ENCODE measurements at regions not wholly inside any gene's neighbourhood (a gene's known extent, or its start where the extent isn't known, plus 50 kb on each side); places are given as distances from the start of the nearest gene placed in this dataset.

DNA sequence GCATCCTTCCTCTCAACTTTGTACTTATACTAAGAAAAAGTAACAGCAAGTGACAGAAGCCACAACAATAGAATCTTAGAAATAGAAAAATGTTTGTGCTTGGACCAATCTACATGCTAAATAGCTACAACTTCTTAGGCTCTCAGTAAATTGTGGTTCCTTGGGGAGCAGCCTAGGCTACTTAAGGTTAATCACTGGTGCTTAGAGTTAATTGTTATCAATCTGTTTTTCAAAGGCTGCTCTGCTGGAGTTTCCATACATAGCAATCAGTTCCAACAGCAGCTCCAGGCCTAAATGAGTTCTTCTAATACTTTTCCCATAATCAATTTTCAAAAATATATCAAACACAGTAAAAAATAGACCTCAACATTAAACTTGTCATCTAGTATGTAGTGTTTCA is 571.4 kb downstream of the EPHA7 start:
- DNase-seq (ENCODE audit: low spot score) (no peak), ATAC-seq (ENCODE audit: low FRiP score) (no peak)
- no peak for TF ChIP-seq CTCF (IDR thresholded peaks at IDR 0.05)

DNA sequence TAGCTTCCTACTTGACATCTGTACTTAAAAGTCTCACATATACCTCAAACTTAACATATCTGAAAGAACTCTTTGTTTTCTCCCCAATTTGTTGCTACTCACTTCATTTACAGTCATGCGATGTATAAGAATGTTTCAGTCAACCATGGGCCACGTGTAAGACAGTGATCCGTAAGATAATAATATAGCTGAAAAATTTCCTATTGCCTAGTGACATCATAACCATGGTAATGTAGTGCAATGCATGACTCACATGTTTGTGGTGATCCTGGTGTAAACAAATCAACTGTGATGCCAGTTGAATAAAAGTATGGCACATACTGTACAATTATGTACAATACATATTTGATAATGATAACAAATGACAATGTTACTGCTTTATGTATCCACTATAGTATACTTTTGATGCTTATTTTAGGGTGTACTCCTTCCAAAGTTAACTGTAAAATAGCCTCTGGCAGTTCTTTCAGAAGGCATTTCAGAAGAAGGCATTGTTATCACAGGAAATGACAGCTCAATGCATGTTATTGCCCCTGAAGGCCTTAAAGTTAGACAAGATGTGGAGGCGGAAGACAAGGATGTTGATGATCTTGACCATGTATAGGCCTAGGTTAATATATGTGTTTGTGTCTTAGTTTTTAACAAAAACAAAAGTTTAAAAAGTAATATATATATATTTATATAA is 579.0 kb downstream of the EPHA7 start:
- no peak for TF ChIP-seq CTCF (IDR thresholded peaks at IDR 0.05)
- DNase-seq (ENCODE audit: low spot score) (no peak), ATAC-seq (ENCODE audit: low FRiP score) (no peak)

- DNase-seq (ENCODE audit: low spot score), result no peak
- no peak for ATAC-seq (ENCODE audit: low FRiP score)
- TF ChIP-seq CTCF (IDR thresholded peaks at IDR 0.05), result no peak
These were observed 590.6 kb downstream of the EPHA7 start for GRCh38 chr6:92828788-92829187.

DNA sequence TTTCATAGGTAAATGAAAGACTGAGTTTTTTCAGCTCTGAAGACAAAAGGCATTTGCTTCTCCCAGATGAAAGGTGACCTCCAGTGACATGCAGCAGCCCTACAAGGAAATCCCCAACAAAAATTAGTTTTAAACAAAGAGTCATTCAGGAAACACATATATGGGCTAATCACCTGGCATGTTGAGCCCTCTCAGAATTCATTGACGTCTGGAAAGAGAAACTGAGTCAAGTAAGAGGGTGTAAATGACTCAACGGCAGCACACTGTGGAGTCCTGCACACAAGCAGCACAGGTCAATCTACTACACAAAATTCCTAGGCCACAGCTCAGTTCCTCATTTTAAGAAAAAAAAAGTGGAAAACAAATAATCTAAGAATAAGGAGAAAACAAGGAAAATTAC is 592.3 kb downstream of the EPHA7 start:
- ATAC-seq (ENCODE audit: low FRiP score), result no peak
- DNase-seq (ENCODE audit: low spot score), result no peak
- TF ChIP-seq CTCF (IDR thresholded peaks at IDR 0.05), result no peak

DNA sequence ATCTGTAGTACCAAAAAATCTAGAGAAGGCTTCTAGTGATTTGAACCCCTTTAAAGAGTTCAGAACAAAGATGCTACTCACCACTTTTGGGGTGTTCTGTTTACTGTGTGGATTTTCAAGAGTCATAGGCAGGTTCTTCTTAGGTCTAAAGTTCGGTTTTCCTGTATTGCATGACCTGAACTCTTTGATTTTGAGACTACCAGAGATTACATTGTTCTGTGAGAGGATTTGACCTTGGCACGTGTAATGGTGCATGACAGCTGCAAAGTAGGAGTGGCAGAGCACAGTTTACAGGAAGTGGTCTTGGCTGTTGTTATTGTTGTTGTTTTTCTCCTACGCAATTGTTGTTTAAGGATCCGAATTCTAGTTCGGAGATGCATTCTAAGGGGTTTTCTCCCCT is 592.7 kb downstream of the EPHA7 start:
- no peak for TF ChIP-seq CTCF (IDR thresholded peaks at IDR 0.05)
- ATAC-seq (ENCODE audit: low FRiP score) (no peak), DNase-seq (ENCODE audit: low spot score) (no peak)

DNA sequence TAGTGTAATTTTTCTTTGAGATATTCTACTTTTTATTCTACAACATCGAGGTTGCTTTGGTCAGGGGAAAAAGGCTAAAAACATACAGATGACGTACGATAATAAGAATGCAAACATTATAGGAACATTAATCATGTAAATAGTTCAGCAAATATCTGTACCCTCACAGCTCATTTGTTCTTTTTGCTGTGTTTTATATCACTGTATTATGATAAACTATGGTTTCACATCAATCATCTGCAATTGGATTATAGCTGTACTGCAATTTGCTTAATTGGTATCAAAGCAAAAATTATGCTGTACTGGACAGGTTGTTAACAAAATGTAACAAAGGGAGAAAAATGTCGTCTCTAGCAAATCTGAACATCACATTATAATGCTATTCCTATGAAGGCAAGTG is 597.1 kb downstream of the EPHA7 start:
- ATAC-seq (ENCODE audit: low FRiP score), result no peak
- no peak for TF ChIP-seq CTCF (IDR thresholded peaks at IDR 0.05)
- DNase-seq (ENCODE audit: low spot score), result no peak

DNA sequence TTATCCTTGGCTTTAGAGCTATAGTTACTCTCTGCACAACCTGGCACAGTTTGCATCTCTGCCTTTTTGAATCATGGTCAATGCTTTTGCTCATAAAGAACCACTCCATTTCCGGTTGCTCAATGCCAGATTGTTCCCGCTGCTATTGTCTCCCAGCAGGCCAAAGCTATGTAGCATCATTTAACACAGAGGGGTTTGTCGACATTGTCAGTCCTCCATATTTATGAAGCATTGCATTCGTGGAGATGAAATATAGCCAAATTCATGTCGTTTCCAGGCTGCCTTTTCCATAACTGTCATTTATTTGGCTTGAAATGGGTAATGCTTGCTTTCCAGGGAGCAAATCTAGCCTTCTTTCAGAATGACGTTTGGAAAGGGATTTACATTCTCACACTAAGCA is 598.8 kb downstream of the EPHA7 start:
- DNase-seq (ENCODE audit: low spot score) (no peak), ATAC-seq (ENCODE audit: low FRiP score) (no peak)
- TF ChIP-seq CTCF (IDR thresholded peaks at IDR 0.05), result no peak
